LNCAP (cell line): ENCODE measurements at regions not wholly inside any gene's neighbourhood (a gene's known extent, or its start where the extent isn't known, plus 50 kb on each side); places are given as distances from the start of the nearest gene placed in this dataset.

ENCODE experiments used
- TF ChIP-seq, protein P1 (sequence below): fragments of 450-650 bp; IDR thresholded peaks from 2 replicates; pipeline ENCODE4 v1.5.1; 2017; ENCODE audit warnings: mild to moderate bottlenecking

DNA sequence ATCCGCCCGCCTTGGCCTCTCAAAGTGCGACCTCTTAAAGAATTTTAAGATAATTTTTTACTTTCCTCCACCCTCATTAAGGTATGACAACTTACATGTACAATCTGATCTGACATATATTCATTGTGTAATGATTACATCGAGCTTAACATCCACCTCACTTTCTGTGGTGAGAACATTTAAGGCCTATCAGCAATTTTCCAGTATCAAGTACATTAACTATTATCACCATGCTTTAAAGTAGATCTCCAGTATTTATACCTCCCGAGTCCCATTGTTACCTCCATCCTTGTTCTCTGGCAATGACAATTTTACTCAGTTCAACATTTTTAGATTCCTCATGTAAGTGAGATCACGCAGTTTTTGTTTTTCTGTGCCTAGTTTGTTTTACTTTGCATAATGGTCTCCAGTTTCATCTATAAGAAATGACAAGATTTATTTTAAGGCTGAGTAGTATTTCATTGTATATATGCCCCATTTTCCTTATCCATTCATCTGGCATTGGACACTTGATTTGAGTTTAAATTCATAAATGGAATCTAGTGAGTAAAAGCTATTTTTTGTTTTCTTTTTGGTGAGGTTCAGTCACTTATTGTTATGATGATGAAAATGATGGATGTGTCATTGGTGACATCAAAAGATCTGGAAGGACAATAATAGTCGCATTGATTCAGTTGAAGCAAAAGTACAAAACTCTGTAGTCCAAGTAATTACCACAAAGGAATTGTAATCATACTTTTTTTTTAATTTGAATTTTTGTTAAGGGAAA is 87.0 kb downstream of the OR2B2 start:
- TF ChIP-seq, protein P1, sequence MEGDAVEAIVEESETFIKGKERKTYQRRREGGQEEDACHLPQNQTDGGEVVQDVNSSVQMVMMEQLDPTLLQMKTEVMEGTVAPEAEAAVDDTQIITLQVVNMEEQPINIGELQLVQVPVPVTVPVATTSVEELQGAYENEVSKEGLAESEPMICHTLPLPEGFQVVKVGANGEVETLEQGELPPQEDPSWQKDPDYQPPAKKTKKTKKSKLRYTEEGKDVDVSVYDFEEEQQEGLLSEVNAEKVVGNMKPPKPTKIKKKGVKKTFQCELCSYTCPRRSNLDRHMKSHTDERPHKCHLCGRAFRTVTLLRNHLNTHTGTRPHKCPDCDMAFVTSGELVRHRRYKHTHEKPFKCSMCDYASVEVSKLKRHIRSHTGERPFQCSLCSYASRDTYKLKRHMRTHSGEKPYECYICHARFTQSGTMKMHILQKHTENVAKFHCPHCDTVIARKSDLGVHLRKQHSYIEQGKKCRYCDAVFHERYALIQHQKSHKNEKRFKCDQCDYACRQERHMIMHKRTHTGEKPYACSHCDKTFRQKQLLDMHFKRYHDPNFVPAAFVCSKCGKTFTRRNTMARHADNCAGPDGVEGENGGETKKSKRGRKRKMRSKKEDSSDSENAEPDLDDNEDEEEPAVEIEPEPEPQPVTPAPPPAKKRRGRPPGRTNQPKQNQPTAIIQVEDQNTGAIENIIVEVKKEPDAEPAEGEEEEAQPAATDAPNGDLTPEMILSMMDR = no peak

- TF ChIP-seq, protein P1 = no peak
Observed at GRCh38 chr6:27816906-27817305, 95.3 kb downstream of the OR2B2 start.

GRCh38 chr6:27814665-27815424 is 97.4 kb downstream of the OR2B2 start:
- TF ChIP-seq, protein P1 = no peak

DNA sequence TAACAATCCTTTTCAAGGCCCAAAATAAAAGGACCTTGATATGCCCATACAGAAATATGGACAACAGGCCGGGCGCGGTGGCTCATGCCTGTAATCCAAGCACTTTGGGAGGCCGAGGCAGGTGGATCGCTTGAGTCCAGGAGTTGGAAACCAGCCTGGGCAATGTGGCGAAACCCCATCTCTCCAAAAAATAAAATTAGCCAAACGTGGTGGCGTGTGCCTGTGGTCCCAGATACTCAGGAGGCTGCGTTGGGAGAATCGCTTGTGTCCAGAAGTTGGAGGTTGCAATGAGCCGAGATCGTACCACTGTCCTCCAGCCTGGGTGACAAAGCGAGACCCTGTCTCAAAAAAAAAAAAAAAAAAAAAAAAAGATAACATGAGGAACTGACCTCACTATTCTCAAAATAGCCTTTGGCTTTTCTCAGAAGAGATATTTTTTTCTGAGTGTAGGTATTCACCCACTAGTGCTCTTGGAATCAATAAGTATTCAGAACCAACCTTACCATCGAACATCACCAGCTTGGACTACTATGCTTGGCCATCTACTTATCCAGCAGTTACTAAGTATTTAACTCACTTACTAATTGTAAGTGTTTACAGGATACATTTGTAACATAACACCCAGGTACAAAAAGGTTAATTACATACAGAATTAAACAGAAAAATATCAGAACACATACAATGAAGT is 99.2 kb downstream of the OR2B2 start:
- TF ChIP-seq, protein P1 = no peak

DNA sequence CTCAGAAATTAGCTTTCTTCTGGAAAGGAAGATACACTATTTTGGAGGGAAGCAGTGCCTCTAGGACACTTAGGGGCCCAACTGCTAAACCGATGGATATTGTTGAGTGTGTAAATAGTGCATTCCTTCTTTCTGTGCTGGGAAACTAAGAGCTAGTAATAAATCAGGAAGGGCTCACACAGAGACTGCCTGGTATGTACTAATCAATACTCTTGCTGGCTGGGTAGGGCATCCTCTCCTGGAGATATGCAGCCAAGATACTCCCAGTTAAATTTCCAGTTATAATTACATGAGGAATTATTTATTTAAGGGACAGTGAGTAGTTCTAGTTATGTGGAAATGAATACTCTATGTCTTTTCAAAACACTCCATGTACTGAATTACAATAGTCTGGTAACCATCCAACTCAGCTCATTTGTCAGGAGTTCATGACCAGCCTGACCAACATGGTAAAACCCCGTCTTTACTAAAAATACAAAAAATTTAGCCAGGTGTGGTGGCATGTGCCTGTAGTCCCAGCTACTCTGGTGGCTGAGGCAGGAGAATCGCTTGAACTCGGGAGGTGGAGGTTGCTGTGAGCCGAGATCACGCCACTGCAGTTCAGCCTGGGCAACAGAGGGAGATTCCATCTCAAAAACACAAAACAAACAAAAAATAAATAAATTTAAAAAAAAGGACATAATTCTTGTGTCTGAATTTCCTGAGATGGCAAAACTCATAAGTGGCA is 100.0 kb downstream of the OR2B2 start:
- TF ChIP-seq, protein P1 = no peak

- TF ChIP-seq, protein P1 = no peak
Observed at GRCh38 chr6:27811451-27811772, 100.8 kb downstream of the OR2B2 start.

- TF ChIP-seq, protein P1 = no peak
Observed at GRCh38 chr6:27810768-27811450, 101.3 kb downstream of the OR2B2 start.
